ENCODE measurements at regions not wholly inside any gene's neighbourhood (a gene's known extent, or its start where the extent isn't known, plus 50 kb on each side); places are given as distances from the start of the nearest gene placed in this dataset.

GRCh38 chr1:87757676-87758075 lies 429.0 kb downstream of the LMO4 start:
- no peak for TF ChIP-seq CTCF (conservative IDR thresholded peaks at IDR 0.05)
- no peak overlapping the region for H3K27ac ChIP-seq

- no peak for TF ChIP-seq CTCF (conservative IDR thresholded peaks at IDR 0.05)
- H3K27ac ChIP-seq = no peak overlapping the region
Measured at GRCh38 chr1:87759421-87760087, 430.9 kb downstream of the LMO4 start.

DNA sequence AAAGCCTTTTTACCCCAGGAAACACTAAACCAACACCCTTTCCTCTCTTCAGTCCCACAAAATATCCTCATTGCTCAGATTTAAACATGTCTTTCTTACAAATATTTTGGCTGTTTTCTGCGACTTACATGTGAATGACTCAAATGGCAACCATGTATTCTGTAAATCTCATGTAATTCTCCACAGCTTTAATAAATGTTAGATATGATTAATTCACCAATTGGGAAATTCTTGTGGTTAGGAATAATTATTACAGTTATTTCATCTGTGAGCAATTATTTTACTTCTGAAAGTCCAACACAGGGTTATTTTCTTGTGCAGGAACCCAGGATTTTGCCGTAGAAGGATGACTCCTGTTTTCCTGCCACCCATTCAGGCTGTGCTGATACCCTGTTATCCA lies 431.5 kb downstream of the LMO4 start:
- no peak for TF ChIP-seq CTCF (conservative IDR thresholded peaks at IDR 0.05)

GRCh38 chr1:87760654-87761053 lies 432.0 kb downstream of the LMO4 start:
- H3K27ac ChIP-seq = no peak overlapping the region
- TF ChIP-seq CTCF (conservative IDR thresholded peaks at IDR 0.05) = no peak

More for the DNA sequence above, 431.5 kb downstream of the LMO4 start:
- H3K27ac ChIP-seq = no peak overlapping the region

DNA sequence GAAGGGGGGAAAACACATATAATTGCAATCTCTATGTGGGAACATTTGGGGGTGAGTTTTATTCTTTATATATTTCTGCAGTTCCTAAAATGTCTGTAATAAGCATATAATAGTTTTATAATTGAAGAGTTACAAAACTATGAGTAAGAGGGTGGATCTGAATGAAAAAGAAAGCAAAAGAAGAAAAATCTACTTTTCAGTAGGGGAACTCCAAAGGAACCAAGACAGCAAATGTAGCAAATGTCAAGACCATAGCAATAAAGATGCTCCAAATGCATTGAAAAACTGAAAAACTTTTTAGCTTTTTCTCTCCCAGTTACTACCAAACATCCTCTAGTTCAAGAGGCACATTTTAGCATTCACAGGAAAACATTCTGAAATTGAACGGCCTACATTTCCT lies 434.8 kb downstream of the LMO4 start:
- TF ChIP-seq CTCF (conservative IDR thresholded peaks at IDR 0.05) = no peak
- no peak overlapping the region for H3K27ac ChIP-seq

DNA sequence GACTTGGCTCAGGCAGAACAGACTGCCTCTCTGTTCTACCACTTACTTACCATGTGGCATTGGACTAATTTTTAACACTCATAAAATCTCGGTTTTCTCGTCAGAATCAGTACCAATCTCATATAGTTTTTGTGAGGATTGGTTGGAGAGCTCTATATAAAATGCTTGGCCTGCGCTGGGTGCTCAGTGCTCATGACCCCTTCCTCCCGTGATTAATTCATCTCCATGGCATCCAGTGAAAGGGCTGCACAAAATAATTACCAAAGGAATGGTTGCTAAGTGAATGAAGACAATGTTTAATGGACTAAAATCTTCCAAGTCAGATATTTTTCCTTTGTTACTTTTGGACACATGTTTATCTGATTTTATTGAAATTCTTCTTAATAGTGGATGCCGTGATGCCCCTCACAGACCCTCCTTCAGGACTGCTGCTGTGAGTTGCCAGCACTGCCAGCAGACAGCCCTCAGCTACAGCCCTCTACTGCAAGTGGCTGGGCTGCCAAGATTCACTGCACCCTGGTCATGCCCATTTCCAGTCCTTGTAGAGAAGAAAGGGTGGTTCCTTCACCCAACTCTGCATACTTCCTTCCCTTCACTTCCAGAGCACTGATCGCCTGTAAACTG lies 436.5 kb downstream of the LMO4 start:
- TF ChIP-seq CTCF (conservative IDR thresholded peaks at IDR 0.05) = no peak
- H3K27ac ChIP-seq = no peak overlapping the region

- H3K27ac ChIP-seq = no peak overlapping the region
- TF ChIP-seq CTCF (conservative IDR thresholded peaks at IDR 0.05) = no peak
Measured at GRCh38 chr1:87765681-87766070, 437.0 kb downstream of the LMO4 start.
